Activated CD8-positive, alpha-beta T cell treated with anti-CD3 and anti-CD28 coated beads for 36 hours (primary cell): ENCODE measurements at regions not wholly inside any gene's neighbourhood (a gene's known extent, or its start where the extent isn't known, plus 50 kb on each side); places are given as distances from the start of the nearest gene placed in this dataset.

ENCODE experiments used
- ATAC-seq: fragments of 200-7000 bp; cut with Tn5 transposase; one replicate; pipeline ENCODE4 v1.10.0; 2021; ENCODE audit warnings: mild to moderate bottlenecking, moderate library complexity
- CTCF ChIA-PET: fragments of 350-600 bp; sonication (Branson Sonifier 250); formaldehyde crosslinking; loops from one replicate; lab custom pipeline; 2021; ENCODE audit warnings: antibody characterized with exemption; lab: Charles Lee
- POLR2A ChIA-PET: fragments of 350-600 bp; sonication (Branson Sonifier 250); formaldehyde crosslinking; loops from one replicate; lab custom pipeline; 2021; ENCODE audit warnings: antibody characterized with exemption; lab: Charles Lee
- DNase-seq: peaks from one replicate; pipeline ENCODE4 v3.0.0-alpha.2; 2020
- H3K27ac Mint-ChIP-seq: one replicate; pipeline ENCODE4 v1.8.0; 2021; ENCODE audit warnings: mild to moderate bottlenecking, mixed read lengths
- H3K27me3 Mint-ChIP-seq: one replicate; pipeline ENCODE4 v1.8.0; 2021; ENCODE audit warnings: mixed read lengths
- H3K36me3 Mint-ChIP-seq: one replicate; pipeline ENCODE4 v1.8.0; 2021; ENCODE audit warnings: low read depth, mixed read lengths
- H3K4me1 Mint-ChIP-seq: one replicate; pipeline ENCODE4 v1.8.0; 2021; ENCODE audit warnings: low read depth, mixed read lengths
- H3K4me3 Mint-ChIP-seq: one replicate; pipeline ENCODE4 v1.8.0; 2021; ENCODE audit warnings: mild to moderate bottlenecking, moderate library complexity, mixed read lengths
- H3K9me3 Mint-ChIP-seq: one replicate; pipeline ENCODE4 v1.8.0; 2021; ENCODE audit warnings: mixed read lengths
- intact Hi-C: fragments of 100-400 bp; cut with micrococcal nuclease; formaldehyde crosslinking; loops from one replicate; pipeline ENCODE4 v1.10.0; 2022
- TF ChIP-seq, protein P1 (sequence below): fragments of 200-600 bp; IDR thresholded peaks from one replicate; pipeline ENCODE4 v1.8.0; 2022; ENCODE audit warnings: antibody characterized with exemption, mild to moderate bottlenecking

DNA sequence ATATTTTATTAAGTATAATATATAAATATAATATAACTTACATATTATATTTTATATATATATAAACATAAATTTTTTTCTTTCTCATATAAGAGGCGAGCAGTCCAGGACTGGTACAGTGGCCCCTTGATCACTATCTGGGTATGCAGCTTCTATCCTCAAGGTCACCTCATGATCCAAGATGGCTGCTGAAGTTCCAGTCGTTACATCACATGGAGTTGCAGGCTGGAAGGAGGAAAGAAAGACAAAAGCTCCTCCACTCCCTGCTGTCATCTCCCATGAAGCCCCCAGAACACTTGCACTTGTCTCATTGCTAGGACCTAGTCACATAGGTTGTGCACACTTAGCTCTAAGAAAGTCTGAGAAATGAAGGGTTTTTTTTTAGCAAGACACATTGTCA is 145.1 kb upstream of the SLC1A4 start:
- no peak for DNase-seq
- H3K4me1 Mint-ChIP-seq, result peaks cover 6% of the 10 kb centered on the region
- ChIA-PET CTCF (interaction anchor here (1.0 kb wide), 1 partner anchor 11 kb away, joined by 4 read pairs; no protein-coding TSS in a partner anchor), POLR2A (interaction anchor here (0.7 kb wide), 1 partner anchor 46 kb away, joined by 4 read pairs; no protein-coding TSS in a partner anchor)
- H3K27me3 Mint-ChIP-seq, result no peaks in the 10 kb centered on the region
- no peak overlapping the region for H3K4me3 Mint-ChIP-seq
- TF ChIP-seq, protein P1, sequence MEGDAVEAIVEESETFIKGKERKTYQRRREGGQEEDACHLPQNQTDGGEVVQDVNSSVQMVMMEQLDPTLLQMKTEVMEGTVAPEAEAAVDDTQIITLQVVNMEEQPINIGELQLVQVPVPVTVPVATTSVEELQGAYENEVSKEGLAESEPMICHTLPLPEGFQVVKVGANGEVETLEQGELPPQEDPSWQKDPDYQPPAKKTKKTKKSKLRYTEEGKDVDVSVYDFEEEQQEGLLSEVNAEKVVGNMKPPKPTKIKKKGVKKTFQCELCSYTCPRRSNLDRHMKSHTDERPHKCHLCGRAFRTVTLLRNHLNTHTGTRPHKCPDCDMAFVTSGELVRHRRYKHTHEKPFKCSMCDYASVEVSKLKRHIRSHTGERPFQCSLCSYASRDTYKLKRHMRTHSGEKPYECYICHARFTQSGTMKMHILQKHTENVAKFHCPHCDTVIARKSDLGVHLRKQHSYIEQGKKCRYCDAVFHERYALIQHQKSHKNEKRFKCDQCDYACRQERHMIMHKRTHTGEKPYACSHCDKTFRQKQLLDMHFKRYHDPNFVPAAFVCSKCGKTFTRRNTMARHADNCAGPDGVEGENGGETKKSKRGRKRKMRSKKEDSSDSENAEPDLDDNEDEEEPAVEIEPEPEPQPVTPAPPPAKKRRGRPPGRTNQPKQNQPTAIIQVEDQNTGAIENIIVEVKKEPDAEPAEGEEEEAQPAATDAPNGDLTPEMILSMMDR, result no peak
- no peak overlapping the region for H3K27ac Mint-ChIP-seq
- no peak for ATAC-seq
- intact Hi-C loops, result no loop called here
- H3K9me3 Mint-ChIP-seq, result no peaks in the 10 kb centered on the region
- H3K36me3 Mint-ChIP-seq, result no peaks in the 10 kb centered on the region

DNA sequence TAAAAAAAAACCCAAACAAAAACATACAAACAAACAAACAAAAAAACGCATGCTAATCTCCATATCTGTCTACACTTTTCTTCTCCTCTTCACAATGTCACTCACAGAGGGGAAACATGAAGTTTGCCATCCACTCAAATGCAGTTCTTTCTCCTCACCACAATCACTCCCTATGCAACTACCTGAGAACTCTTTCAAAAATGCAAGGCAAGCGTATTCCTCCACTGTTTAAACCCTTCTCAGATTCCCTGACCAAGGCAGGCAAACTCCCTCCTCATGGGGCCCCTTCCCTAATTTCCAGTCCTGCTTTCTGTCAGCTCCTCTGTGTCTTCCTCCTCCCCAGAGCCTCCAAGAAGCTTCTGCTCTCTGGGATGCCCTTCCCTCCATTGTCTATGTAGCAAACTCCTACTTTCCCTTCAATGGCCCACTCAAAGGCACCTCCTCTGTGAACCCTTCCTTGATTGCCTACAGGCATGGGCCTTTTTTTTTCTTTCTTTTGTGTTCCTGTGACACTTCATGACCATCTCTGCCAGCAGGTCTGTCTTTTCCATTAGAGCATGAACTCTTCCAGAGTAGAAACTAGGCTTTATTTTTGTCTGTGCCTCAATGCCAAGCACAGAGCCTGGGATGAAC is 143.8 kb upstream of the SLC1A4 start:
- no peaks in the 10 kb centered on the region for H3K9me3 Mint-ChIP-seq
- no peaks in the 10 kb centered on the region for H3K4me1 Mint-ChIP-seq
- peaks cover 1% of the 10 kb centered on the region for H3K27me3 Mint-ChIP-seq
- no peaks in the 10 kb centered on the region for H3K36me3 Mint-ChIP-seq
- intact Hi-C loops, result no loop called here
- CTCF ChIA-PET, result interaction anchor here (0.7 to 1.2 kb wide), 2 partner anchors 14 to 229 kb away, joined by 4 to 5 read pairs; no protein-coding TSS in a partner anchor
- no peak overlapping the region for H3K4me3 Mint-ChIP-seq
- POLR2A ChIA-PET, result no interaction called here
- no peak overlapping the region for H3K27ac Mint-ChIP-seq
- TF ChIP-seq, protein P1, result no peak
- no peak for ATAC-seq
- DNase-seq, result no peak

DNA sequence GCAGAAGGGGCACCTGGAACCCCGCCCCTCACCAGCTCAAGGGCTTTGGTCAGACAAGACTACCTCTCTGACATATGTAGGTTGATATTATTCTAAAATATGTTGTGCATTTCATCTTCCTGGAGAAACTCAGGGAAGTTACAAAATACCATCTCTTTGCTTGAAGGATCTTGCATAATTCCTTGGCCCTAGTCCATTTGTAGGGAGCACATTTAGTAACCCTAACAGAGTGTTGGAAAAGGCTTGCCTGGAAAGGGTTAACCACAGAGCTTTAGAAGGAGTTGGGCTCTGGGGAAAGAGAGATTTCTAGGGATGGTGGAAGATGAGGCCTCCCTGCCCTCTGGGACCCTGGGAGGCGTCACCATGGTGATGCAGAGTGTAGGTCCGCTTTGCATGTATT is 143.0 kb upstream of the SLC1A4 start:
- POLR2A ChIA-PET, result no interaction called here
- CTCF ChIA-PET, result interaction anchor here (1.0 to 1.2 kb wide), 2 partner anchors 13 to 15 kb away, joined by 3 to 4 read pairs; no protein-coding TSS in a partner anchor
- no peak overlapping the region for H3K27ac Mint-ChIP-seq

DNA sequence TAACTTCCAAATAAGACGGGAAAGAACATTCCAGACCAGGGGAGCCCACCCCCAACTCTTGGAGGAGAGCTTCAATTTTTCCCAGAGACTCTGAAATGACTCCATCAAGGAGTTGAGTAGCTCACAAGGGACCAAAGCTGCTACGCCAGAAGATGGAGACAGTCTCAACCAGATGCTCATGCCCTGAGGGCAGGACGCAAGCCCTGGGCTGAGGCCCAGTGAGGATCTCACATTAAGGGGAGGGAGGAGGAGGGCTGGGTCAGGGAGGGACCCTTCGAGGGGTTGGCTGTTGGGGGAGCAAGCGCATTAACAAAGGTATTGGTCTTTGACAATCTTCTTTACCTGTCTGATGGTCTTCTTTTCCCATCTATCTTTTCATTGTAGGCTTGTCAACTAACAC is 141.3 kb upstream of the SLC1A4 start:
- peaks cover 1% of the 10 kb centered on the region for H3K27me3 Mint-ChIP-seq
- H3K27ac Mint-ChIP-seq, result no peak overlapping the region
- intact Hi-C loops, result no loop called here
- ChIA-PET CTCF (interaction anchor here (1.0 to 2.1 kb wide), 5 partner anchors 17 to 517 kb away, joined by 3 to 15 read pairs (median 4); no protein-coding TSS in a partner anchor), POLR2A (no interaction called here)
- ATAC-seq (no peak), DNase-seq (no peak)
- TF ChIP-seq, protein P1, result no peak
- no peaks in the 10 kb centered on the region for H3K4me1 Mint-ChIP-seq
- H3K9me3 Mint-ChIP-seq, result no peaks in the 10 kb centered on the region
- H3K4me3 Mint-ChIP-seq, result no peak overlapping the region
- H3K36me3 Mint-ChIP-seq, result no peaks in the 10 kb centered on the region

More for the DNA sequence above, 143.0 kb upstream of the SLC1A4 start:
- ATAC-seq (no peak), DNase-seq (no peak)
- intact Hi-C loops, result no loop called here
- Mint-ChIP-seq H3K36me3 (no peaks in the 10 kb centered on the region), H3K27me3 (peaks cover 1% of the 10 kb centered on the region), H3K4me3 (no peak overlapping the region), H3K4me1 (no peaks in the 10 kb centered on the region), H3K9me3 (no peaks in the 10 kb centered on the region)
- TF ChIP-seq, protein P1, result no peak

DNA sequence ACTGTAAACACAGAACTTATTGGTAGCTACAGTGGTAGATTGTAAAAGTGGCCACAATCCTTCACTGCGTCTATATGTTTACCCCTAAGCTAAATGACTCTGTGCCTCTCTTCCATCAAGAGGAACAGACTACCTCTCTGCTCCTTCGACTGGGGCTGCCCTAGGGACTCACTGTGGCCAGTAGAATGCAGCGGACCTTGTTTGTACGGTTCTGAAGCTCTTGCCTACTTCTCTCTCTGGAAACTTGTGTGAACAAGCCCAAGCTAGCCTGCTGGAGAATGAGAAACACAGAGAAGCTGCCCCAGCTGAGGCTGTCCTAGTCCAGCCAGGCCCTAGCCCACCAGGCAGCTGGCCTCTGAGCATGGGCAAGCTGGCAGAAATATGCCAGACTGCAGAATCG is 140.8 kb upstream of the SLC1A4 start:
- TF ChIP-seq, protein P1, result no peak
- POLR2A ChIA-PET, result no interaction called here
- ATAC-seq, result no peak
- peaks cover 1% of the 10 kb centered on the region for H3K27me3 Mint-ChIP-seq
- CTCF ChIA-PET, result interaction anchor here (0.7 to 2.1 kb wide), 8 partner anchors 14 to 517 kb away, joined by 3 to 15 read pairs (median 3); no protein-coding TSS in a partner anchor
- DNase-seq, result no peak
- H3K36me3 Mint-ChIP-seq, result no peaks in the 10 kb centered on the region
- H3K9me3 Mint-ChIP-seq, result no peaks in the 10 kb centered on the region
- H3K27ac Mint-ChIP-seq, result no peak overlapping the region
- intact Hi-C loops, result no loop called here
- no peak overlapping the region for H3K4me3 Mint-ChIP-seq
- no peaks in the 10 kb centered on the region for H3K4me1 Mint-ChIP-seq
